ENCODE measurements at regions not wholly inside any gene's neighbourhood (a gene's known extent, or its start where the extent isn't known, plus 50 kb on each side); places are given as distances from the start of the nearest gene placed in this dataset.

- H3K9me3 ChIP-seq (ENCODE audit: insufficient read depth, low read length, severe bottlenecking), result no peaks in the 10 kb centered on the region
- no peak overlapping the region for H3K9ac ChIP-seq (ENCODE audit: low read depth, low read length)
- no peaks in the 10 kb centered on the region for H3K36me3 ChIP-seq (ENCODE audit: insufficient read depth, low read length)
- H3K79me2 ChIP-seq (ENCODE audit: insufficient read depth, low read length), result no peaks in the 10 kb centered on the region
- H3K4me3 ChIP-seq (ENCODE audit: low read depth in 1 of 2, low read length in 2 of 2), result no peak overlapping the region
- H3K27ac ChIP-seq (ENCODE audit: low read length), result no peak overlapping the region
- ATAC-seq (ENCODE audit: insufficient read depth, low read depth) (no peak), DNase-seq (no peak)
- TF ChIP-seq EZH2 (IDR thresholded peaks at IDR 0.05; ENCODE audit: borderline replicate concordance, low read depth, low read length, severe bottlenecking), result no peak
- no peak for TF ChIP-seq CTCF (IDR thresholded peaks at IDR 0.05; ENCODE audit: borderline replicate concordance, extremely low read depth, low read length, poor library complexity, severe bottlenecking)
- H3K4me2 ChIP-seq (ENCODE audit: insufficient read depth, low read length), result no peak overlapping the region
- no peak overlapping the region for H2AFZ ChIP-seq (ENCODE audit: low read depth, low read length)
- no peaks in the 10 kb centered on the region for H3K27me3 ChIP-seq (ENCODE audit: insufficient read depth, low read length, poor library complexity)
- no peaks in the 10 kb centered on the region for H4K20me1 ChIP-seq (ENCODE audit: insufficient read depth, low read length)
- no peaks in the 10 kb centered on the region for H3K4me1 ChIP-seq (ENCODE audit: insufficient read depth, low read length)
Measured at GRCh38 chr5:155676967-155677366, 650.0 kb upstream of the SGCD start.

GRCh38 chr5:155678371-155678770 is 648.6 kb upstream of the SGCD start:
- Histone ChIP-seq H3K27ac (ENCODE audit: low read length) (no peak overlapping the region), H3K36me3 (ENCODE audit: insufficient read depth, low read length) (no peaks in the 10 kb centered on the region), H4K20me1 (ENCODE audit: insufficient read depth, low read length) (no peaks in the 10 kb centered on the region), H3K4me2 (ENCODE audit: insufficient read depth, low read length) (no peak overlapping the region), H3K9me3 (ENCODE audit: insufficient read depth, low read length, severe bottlenecking) (no peaks in the 10 kb centered on the region), H3K4me3 (ENCODE audit: low read depth in 1 of 2, low read length in 2 of 2) (no peak overlapping the region), H2AFZ (ENCODE audit: low read depth, low read length) (no peak overlapping the region), H3K27me3 (ENCODE audit: insufficient read depth, low read length, poor library complexity) (no peaks in the 10 kb centered on the region), H3K79me2 (ENCODE audit: insufficient read depth, low read length) (no peaks in the 10 kb centered on the region), H3K4me1 (ENCODE audit: insufficient read depth, low read length) (no peaks in the 10 kb centered on the region), H3K9ac (ENCODE audit: low read depth, low read length) (no peak overlapping the region)
- DNase-seq, result no peak
- no peak for ATAC-seq (ENCODE audit: insufficient read depth, low read depth)
- TF ChIP-seq CTCF (IDR thresholded peaks at IDR 0.05; ENCODE audit: borderline replicate concordance, extremely low read depth, low read length, poor library complexity, severe bottlenecking) (no peak), EZH2 (IDR thresholded peaks at IDR 0.05; ENCODE audit: borderline replicate concordance, low read depth, low read length, severe bottlenecking) (no peak)

- H2AFZ ChIP-seq (ENCODE audit: low read depth, low read length), result no peak overlapping the region
- no peak overlapping the region for H3K9ac ChIP-seq (ENCODE audit: low read depth, low read length)
- no peaks in the 10 kb centered on the region for H3K27me3 ChIP-seq (ENCODE audit: insufficient read depth, low read length, poor library complexity)
- no peaks in the 10 kb centered on the region for H4K20me1 ChIP-seq (ENCODE audit: insufficient read depth, low read length)
- H3K4me2 ChIP-seq (ENCODE audit: insufficient read depth, low read length), result no peak overlapping the region
- no peaks in the 10 kb centered on the region for H3K36me3 ChIP-seq (ENCODE audit: insufficient read depth, low read length)
- no peak for TF ChIP-seq CTCF (IDR thresholded peaks at IDR 0.05; ENCODE audit: borderline replicate concordance, extremely low read depth, low read length, poor library complexity, severe bottlenecking)
- TF ChIP-seq EZH2 (IDR thresholded peaks at IDR 0.05; ENCODE audit: borderline replicate concordance, low read depth, low read length, severe bottlenecking), result no peak
- H3K79me2 ChIP-seq (ENCODE audit: insufficient read depth, low read length), result no peaks in the 10 kb centered on the region
- DNase-seq (no peak), ATAC-seq (ENCODE audit: insufficient read depth, low read depth) (no peak)
- no peaks in the 10 kb centered on the region for H3K4me1 ChIP-seq (ENCODE audit: insufficient read depth, low read length)
- no peak overlapping the region for H3K4me3 ChIP-seq (ENCODE audit: low read depth in 1 of 2, low read length in 2 of 2)
- no peak overlapping the region for H3K27ac ChIP-seq (ENCODE audit: low read length)
- no peaks in the 10 kb centered on the region for H3K9me3 ChIP-seq (ENCODE audit: insufficient read depth, low read length, severe bottlenecking)
Measured at GRCh38 chr5:155679530-155679929, 647.4 kb upstream of the SGCD start.

GRCh38 chr5:155684417-155684816 is 642.5 kb upstream of the SGCD start:
- H3K27ac ChIP-seq (ENCODE audit: low read length), result no peak overlapping the region
- H3K9me3 ChIP-seq (ENCODE audit: insufficient read depth, low read length, severe bottlenecking), result no peaks in the 10 kb centered on the region
- H3K36me3 ChIP-seq (ENCODE audit: insufficient read depth, low read length), result no peaks in the 10 kb centered on the region
- DNase-seq (no peak), ATAC-seq (ENCODE audit: insufficient read depth, low read depth) (no peak)
- H4K20me1 ChIP-seq (ENCODE audit: insufficient read depth, low read length), result no peaks in the 10 kb centered on the region
- TF ChIP-seq EZH2 (IDR thresholded peaks at IDR 0.05; ENCODE audit: borderline replicate concordance, low read depth, low read length, severe bottlenecking) (no peak), CTCF (IDR thresholded peaks at IDR 0.05; ENCODE audit: borderline replicate concordance, extremely low read depth, low read length, poor library complexity, severe bottlenecking) (no peak)
- H3K4me3 ChIP-seq (ENCODE audit: low read depth in 1 of 2, low read length in 2 of 2), result no peak overlapping the region
- H3K4me2 ChIP-seq (ENCODE audit: insufficient read depth, low read length), result no peak overlapping the region
- no peak overlapping the region for H2AFZ ChIP-seq (ENCODE audit: low read depth, low read length)
- no peaks in the 10 kb centered on the region for H3K4me1 ChIP-seq (ENCODE audit: insufficient read depth, low read length)
- H3K9ac ChIP-seq (ENCODE audit: low read depth, low read length), result no peak overlapping the region
- no peaks in the 10 kb centered on the region for H3K79me2 ChIP-seq (ENCODE audit: insufficient read depth, low read length)
- H3K27me3 ChIP-seq (ENCODE audit: insufficient read depth, low read length, poor library complexity), result peaks cover 4% of the 10 kb centered on the region

Data from DND-41 (cell line).